OCI-LY3 (cell line): ENCODE measurements at regions not wholly inside any gene's neighbourhood (a gene's known extent, or its start where the extent isn't known, plus 50 kb on each side); places are given as distances from the start of the nearest gene placed in this dataset.

Experiments
- H2AFZ ChIP-seq: fragments of 200-600, 300-600 bp; shearing (Covaris generic); 2 replicates; pipeline ENCODE4 v1.6.0; 2014; ENCODE audit warnings: antibody characterized with exemption, low read depth, low read length
- H3K27ac ChIP-seq: fragments of 200-600, 300-600 bp; sonication (generic); 2 replicates; pipeline ENCODE4 v1.5.1; 2014; ENCODE audit warnings: mild to moderate bottlenecking, low read length, moderate library complexity, mixed read lengths
- H3K27me3 ChIP-seq: fragments of 200-600, 300-600 bp; sonication (generic); 2 replicates; pipeline ENCODE4 v1.6.1; 2014; ENCODE audit warnings: low read depth, low read length, mixed read lengths
- H3K36me3 ChIP-seq: fragments of 200-600, 300-600 bp; sonication (generic); replicated peaks from 2 replicates; pipeline ENCODE3; 2014; ENCODE audit warnings: low read depth, low read length, mixed read lengths
- H3K4me1 ChIP-seq: fragments of 300-600, 200-600 bp; sonication (generic); 2 replicates; pipeline ENCODE4 v1.6.1; 2014; ENCODE audit warnings: low read length, mixed read lengths
- H3K4me2 ChIP-seq: fragments of 200-600, 300-600 bp; sonication (generic); 2 replicates; pipeline ENCODE4 v1.6.1; 2014; ENCODE audit warnings: low read length, mixed read lengths
- H3K4me3 ChIP-seq: fragments of 300-600, 200-600 bp; sonication (generic); 2 replicates; pipeline ENCODE4 v1.5.1; 2014; ENCODE audit warnings: antibody characterized with exemption, mild to moderate bottlenecking, low read length, moderate library complexity
- H3K79me2 ChIP-seq: fragments of 300-600, 200-600 bp; shearing (Covaris generic); 2 replicates; pipeline ENCODE4 v1.6.1; 2014; ENCODE audit warnings: mild to moderate bottlenecking, low read length, mixed read lengths
- H3K9ac ChIP-seq: fragments of 300-600, 200-600 bp; shearing (Covaris generic); 2 replicates; pipeline ENCODE4 v1.6.0; 2014; ENCODE audit warnings: mild to moderate bottlenecking, low read length, moderate library complexity
- H3K9me3 ChIP-seq: fragments of 200-600, 300-600 bp; shearing (Covaris generic); 2 replicates; pipeline ENCODE4 v1.6.1; 2014; ENCODE audit warnings: low read length, mixed read lengths; ENCODE audit not compliant: insufficient read depth
- H4K20me1 ChIP-seq: fragments of 200-600, 300-600 bp; sonication (generic); 2 replicates; pipeline ENCODE4 v1.6.1; 2016; ENCODE audit warnings: low read length, mixed read lengths; ENCODE audit not compliant: insufficient read depth
- EZH2phosphoT487 ChIP-seq: fragments of 200-600 bp; shearing (Covaris generic); IDR thresholded peaks from 2 replicates; pipeline ENCODE4 v1.6.1; 2018; ENCODE audit warnings: antibody characterized with exemption, mixed run types, low read depth
- TF ChIP-seq, protein P1 (sequence below): fragments of 200-600, 300-600 bp; sonication (generic); IDR thresholded peaks from 2 replicates; pipeline ENCODE4 v1.5.1; 2014; ENCODE audit warnings: antibody characterized with exemption, low read length, low read depth

DNA sequence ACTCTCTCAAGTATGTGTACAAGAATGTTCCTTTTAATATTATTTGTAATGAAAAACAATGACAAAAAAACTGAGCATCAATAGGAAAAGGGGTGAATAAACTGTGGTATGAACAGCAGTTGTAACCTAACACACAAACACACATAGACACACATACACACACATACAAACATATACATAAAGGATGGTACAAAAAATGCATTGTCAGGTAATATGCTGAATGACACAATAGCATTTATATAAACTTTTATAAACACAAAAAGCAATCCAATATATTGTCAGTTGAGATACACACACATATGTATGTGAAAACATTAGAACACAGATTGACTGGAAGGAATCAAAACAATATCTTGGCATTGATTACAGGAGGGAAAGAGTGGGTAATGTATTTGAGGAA, 227.0 kb upstream of the ISL1 start:
- Histone ChIP-seq H3K9ac (no peak overlapping the region), H3K27me3 (no peaks in the 10 kb centered on the region), H4K20me1 (no peaks in the 10 kb centered on the region), H2AFZ (no peak overlapping the region), H3K27ac (no peak overlapping the region), H3K79me2 (no peaks in the 10 kb centered on the region), H3K9me3 (no peaks in the 10 kb centered on the region), H3K36me3 (no peaks in the 10 kb centered on the region), H3K4me2 (no peak overlapping the region), H3K4me1 (no peaks in the 10 kb centered on the region), H3K4me3 (no peak overlapping the region)
- TF ChIP-seq EZH2phosphoT487: no peak
- TF ChIP-seq, protein P1, sequence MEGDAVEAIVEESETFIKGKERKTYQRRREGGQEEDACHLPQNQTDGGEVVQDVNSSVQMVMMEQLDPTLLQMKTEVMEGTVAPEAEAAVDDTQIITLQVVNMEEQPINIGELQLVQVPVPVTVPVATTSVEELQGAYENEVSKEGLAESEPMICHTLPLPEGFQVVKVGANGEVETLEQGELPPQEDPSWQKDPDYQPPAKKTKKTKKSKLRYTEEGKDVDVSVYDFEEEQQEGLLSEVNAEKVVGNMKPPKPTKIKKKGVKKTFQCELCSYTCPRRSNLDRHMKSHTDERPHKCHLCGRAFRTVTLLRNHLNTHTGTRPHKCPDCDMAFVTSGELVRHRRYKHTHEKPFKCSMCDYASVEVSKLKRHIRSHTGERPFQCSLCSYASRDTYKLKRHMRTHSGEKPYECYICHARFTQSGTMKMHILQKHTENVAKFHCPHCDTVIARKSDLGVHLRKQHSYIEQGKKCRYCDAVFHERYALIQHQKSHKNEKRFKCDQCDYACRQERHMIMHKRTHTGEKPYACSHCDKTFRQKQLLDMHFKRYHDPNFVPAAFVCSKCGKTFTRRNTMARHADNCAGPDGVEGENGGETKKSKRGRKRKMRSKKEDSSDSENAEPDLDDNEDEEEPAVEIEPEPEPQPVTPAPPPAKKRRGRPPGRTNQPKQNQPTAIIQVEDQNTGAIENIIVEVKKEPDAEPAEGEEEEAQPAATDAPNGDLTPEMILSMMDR: no peak

DNA sequence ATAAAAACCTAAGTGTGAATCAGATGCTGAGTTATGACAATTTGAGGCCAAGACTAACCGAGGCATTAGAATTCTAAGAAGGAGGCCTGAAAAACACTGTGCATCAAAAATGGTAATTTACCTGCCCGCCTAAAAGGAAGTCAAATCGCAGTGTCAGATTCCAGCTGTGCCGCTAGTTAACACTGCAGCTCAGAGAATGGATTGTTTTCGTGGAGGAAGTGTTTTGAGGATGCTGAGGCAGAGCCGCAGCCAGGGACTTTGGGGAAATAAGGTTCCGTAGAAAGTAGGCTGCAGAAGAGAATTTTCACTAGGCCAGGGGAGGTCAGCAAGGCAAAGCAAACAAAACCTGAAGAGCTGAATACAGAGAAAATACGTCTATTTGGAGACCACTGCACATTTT, 226.4 kb upstream of the ISL1 start:
- Histone ChIP-seq H3K4me1 (no peaks in the 10 kb centered on the region), H3K36me3 (no peaks in the 10 kb centered on the region), H3K79me2 (no peaks in the 10 kb centered on the region), H3K9ac (no peak overlapping the region), H3K4me3 (no peak overlapping the region), H4K20me1 (no peaks in the 10 kb centered on the region), H3K4me2 (no peak overlapping the region), H3K27me3 (no peaks in the 10 kb centered on the region), H3K9me3 (no peaks in the 10 kb centered on the region), H2AFZ (no peak overlapping the region), H3K27ac (no peak overlapping the region)
- TF ChIP-seq, protein P1: no peak
- TF ChIP-seq EZH2phosphoT487: no peak

DNA sequence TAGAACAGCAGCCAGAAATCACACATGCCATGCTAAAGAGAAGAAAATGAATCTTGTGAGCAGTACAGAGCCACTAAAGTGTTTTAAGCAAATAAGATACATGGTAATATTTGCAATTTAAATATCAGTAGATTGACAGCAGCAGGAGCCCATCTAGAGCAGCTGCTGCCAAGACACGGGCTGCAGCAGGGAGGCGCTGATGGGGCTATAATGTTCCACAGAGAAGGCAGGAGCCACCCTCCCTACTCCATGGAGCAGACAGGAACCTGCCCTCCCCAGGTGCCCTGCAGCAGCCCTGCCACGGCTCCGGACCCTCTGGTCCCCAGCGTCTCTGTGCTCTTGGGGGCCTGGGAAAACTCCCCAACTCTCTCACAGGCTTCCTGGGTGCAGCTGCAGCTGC, 224.1 kb upstream of the ISL1 start:
- H2AFZ ChIP-seq: no peak overlapping the region
- H4K20me1 ChIP-seq: no peaks in the 10 kb centered on the region
- no peaks in the 10 kb centered on the region for H3K4me1 ChIP-seq
- H3K4me3 ChIP-seq: no peak overlapping the region
- no peak overlapping the region for H3K27ac ChIP-seq
- H3K79me2 ChIP-seq: no peaks in the 10 kb centered on the region
- no peak overlapping the region for H3K4me2 ChIP-seq
- H3K27me3 ChIP-seq: no peaks in the 10 kb centered on the region
- H3K36me3 ChIP-seq: no peaks in the 10 kb centered on the region
- H3K9ac ChIP-seq: no peak overlapping the region
- TF ChIP-seq, protein P1: no peak
- no peak for TF ChIP-seq EZH2phosphoT487
- no peaks in the 10 kb centered on the region for H3K9me3 ChIP-seq

DNA sequence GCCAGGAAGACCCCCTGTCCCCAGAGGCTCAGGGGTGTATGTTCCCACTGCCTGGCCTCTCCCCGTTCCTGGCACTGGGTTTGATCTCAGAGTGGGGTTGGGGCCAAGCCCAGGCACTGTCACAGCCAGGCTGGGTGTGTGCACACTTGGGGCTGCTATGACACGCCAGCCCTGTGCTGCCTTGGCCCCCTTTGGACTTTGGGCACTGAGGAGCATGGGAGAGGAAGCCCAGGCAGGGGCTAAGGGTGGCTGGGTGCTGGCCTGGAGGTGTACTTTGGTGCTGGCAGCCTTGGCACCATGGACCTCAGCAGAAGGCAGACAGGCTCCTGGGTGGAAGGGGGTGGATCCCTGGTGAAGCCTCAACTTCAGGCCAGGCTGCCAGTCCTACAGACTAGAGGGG, 223.6 kb upstream of the ISL1 start:
- Histone ChIP-seq H4K20me1 (no peaks in the 10 kb centered on the region), H2AFZ (no peak overlapping the region), H3K4me1 (no peaks in the 10 kb centered on the region), H3K9me3 (no peaks in the 10 kb centered on the region), H3K4me2 (no peak overlapping the region), H3K27me3 (no peaks in the 10 kb centered on the region), H3K36me3 (no peaks in the 10 kb centered on the region), H3K27ac (no peak overlapping the region), H3K9ac (no peak overlapping the region), H3K79me2 (no peaks in the 10 kb centered on the region), H3K4me3 (no peak overlapping the region)
- no peak for TF ChIP-seq EZH2phosphoT487
- TF ChIP-seq, protein P1: no peak
